Activated CD4-positive, alpha-beta T cell treated with anti-CD3 and anti-CD28 coated beads, Interleukin-2, amount 50 U/mL, for 48 hours (primary cell): ENCODE measurements at regions not wholly inside any gene's neighbourhood (a gene's known extent, or its start where the extent isn't known, plus 50 kb on each side); places are given as distances from the start of the nearest gene placed in this dataset.
"Not testable (repeated sequence)": the region's sequence is repeated elsewhere in the genome, so short reads cannot be mapped to it uniquely, and the experiment has no call there.

Source experiments
- DNase-seq, 2 experiments: peaks; one replicate each; pipeline ENCODE4 v3.0.0-alpha.2; 2020

DNA sequence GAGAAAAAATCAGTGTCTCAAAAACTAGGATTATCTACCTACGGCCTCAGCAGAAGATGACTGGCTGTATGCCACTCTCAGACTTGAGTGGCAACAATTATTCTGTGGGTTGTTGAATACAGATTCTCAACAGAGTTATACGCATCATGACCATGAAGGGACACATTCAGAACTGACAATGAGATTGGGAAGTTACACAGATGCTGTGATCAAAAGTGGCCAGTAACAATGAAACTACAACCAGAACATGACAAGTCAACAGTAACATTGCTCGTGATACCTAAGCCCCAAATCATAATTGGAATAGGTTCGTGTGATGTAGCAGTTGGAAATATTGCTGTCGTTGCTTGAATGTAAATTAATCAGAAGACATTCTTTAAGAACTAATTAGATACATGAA is 957.5 kb upstream of the CDH9 start:
- DNase-seq: no peak

DNA sequence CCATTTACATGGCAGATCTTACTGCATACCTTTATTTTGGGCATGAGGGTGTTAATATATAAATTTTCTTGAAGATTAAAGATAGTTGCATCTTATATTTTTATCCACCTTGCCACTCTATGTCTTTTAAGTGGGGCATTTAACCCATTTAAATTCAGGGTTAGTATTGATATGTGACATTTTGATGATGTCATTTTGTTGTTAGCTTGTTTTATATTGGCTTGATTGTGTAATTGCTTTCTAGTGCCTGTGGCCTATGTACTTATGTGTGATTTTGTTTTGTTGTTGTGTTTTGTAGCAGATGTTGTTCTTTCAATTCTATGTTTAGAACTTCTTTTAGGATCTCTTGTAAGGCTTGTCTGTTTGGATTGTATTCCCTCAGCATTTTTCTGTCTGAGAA is 939.9 kb upstream of the CDH9 start:
- no peak for DNase-seq

DNA sequence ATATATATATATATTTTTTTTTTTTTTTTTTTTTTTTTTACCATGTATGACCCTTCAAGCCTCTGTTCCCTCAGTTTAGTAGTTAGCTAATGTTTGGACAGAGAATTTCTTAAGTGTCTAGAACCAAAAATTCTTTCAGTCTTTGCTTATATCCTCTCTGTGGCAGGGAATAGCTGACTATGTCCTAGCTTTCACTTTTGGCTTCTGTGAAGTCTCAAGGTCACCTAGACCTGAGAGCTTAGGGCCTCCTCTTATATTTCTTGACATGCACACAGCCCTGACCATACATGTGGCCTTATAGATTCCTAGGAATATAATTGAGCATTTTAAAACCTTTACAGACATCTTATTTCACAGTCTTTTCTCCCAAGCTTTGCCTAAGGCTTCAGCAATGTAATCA is 930.8 kb upstream of the CDH9 start:
- no peak for DNase-seq

DNA sequence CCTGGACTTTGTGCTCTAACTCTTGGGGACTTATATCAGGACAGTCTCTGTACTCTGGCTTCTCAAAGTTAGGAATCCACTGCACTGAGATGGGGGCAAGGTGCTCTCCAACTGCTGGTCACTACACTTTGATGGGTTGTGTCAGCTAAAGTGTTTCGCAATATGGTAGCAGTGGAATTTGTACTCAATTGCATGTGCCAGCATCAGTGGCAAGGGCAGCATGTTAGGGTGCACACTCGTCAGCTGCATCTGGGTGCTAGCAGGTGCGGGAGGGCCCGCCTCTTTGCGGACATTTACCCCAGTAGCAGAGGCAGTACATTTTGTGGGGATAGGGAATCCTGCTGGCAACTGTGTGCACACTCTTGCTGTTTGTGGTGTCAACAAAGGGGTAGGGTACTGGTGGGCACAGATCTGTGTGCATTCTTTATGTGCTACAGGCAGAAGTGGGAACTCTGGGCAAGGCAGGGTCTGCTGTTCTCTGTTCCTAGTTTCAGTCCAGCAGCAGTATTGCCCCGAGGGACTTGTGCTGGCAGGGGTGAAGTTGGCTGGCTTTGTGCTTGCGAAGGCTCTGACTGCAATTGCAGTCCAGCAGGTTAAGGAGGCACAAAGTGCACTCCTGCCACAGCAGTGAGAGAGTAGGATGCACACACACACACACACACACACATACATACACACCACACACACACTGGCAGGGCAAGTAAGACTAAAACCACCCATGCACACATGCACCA is 924.8 kb upstream of the CDH9 start:
- DNase-seq: no peak

DNA sequence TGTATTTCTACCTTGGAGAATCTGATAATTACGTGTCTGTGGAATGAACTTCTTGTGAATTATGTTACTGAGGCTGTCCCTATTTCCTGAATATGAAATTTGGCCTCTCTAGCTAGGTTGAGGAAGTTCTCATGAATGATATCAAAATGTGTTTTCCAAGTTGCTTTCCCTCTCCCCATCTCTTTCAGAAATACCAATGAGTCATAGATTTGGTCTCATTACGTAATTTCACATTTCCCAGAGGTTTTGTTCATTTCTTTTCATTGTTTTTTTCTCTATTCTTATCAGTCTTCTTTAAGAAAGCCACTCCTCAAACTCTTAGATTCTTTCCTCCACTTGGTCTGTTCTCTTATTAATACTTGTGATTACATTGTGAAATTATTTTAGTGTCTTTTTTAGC is 923.8 kb upstream of the CDH9 start:
- DNase-seq: no peak

DNA sequence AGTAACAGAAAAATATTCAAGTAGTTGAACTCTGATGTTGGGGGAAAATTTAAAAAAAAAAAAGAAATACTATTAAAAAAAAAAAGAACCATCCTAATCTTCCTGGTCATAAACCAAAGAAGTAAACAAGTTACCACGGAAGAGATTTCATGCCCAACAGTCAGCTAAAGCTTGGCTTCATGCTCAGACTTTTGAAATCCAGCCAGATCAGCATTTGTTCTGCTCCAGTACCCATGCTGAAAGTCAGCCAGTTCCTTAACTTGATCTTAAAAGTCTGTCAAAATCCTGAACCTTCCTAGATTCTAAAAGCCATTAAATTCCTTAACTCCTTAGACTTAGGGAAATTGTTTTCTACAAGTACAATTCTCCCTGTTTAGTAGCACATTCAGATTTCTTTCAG is 908.7 kb upstream of the CDH9 start:
- no peak for DNase-seq

DNA sequence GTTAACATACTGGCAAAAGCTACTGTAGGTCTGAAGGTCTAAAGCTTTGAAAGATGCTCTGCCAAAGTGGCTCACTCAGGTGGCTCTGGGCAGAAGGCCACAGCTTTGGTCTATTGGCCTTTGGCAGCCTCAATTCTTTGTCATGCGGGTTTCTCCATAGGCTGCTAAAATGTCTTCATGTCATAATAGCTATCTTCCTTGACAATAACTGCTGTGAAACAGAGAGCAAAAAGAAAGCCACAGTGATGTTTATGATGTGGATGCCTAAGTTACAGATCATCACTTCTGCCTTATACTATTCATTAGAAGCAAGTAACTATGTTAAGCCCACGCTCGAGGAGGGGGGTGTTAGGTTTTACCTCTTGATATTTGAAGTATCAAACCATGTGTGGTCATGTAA is 906.1 kb upstream of the CDH9 start:
- no peak for DNase-seq

DNA sequence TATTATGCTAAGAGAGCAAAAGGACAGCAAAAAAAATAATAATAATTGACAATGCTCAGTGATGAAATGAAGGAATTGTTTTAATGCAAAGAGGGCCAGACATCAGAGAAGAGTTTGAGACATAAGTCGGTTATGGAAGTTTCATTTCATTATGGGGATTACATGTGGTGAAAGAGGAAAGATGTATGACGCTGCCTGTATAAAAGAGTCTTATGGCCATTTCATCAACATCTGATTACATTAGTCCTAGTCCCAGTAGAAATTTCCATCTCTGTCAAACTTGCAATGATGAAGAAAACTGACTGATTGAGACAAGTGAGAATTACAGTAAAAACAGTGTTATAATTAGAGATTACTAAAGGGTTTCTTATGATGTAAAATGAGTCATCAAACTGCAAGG is 900.6 kb upstream of the CDH9 start:
- DNase-seq: no peak

DNA sequence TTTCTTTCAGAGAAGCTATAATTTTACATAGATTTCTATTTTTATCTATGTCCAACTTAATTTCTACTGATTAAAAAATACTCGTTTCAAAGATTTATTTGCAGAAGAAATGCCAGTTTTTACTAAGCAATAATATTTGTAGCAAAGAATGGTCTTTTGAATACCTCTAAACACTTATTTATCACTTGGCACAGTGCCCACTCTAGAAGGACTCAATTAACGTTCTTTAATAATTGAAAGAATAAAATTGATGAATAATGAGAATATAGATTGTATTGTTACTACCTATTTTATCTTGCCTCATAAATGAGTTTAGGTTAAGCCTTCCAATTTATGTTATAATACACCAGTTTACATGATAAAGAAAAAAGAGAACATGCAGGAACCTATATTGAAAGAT is 889.7 kb upstream of the CDH9 start:
- DNase-seq: no peak

DNA sequence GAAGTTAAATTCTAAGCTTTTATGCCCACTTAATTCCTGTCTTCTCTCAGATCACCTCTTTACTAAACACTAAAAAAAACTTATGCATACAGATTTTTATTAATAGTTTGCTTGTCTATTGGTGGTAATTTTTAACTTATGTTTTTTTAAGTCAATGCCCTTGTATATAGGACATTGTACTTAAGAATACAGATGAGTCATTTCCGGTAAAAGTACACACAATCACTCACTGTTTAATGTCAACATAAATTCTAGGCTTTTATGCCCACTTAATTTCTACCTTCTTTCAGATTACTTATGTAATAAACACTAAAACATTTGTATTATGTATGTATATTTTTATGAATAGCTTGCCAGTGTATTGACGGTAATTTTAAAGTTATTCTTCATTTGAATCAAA is 872.8 kb upstream of the CDH9 start:
- DNase-seq: no peak

DNA sequence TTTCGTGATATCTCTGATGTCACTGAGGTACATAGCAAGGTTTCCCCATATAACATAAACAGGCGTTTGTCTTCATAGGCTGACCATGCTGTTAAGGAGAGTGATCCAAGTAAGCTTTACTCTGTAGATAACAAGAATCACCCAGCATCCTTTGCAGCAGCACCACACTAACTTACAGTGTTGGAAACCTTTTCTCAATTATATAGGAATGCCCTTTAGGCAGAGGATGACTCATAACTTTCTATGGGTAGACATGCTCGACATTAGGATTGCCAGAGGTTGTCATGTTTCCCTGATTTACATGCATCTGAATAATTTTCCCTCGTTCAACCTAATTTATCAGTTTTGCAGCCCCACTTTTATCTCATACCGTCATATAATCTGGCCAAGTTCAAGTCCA is 870.0 kb upstream of the CDH9 start:
- no peak for DNase-seq

DNA sequence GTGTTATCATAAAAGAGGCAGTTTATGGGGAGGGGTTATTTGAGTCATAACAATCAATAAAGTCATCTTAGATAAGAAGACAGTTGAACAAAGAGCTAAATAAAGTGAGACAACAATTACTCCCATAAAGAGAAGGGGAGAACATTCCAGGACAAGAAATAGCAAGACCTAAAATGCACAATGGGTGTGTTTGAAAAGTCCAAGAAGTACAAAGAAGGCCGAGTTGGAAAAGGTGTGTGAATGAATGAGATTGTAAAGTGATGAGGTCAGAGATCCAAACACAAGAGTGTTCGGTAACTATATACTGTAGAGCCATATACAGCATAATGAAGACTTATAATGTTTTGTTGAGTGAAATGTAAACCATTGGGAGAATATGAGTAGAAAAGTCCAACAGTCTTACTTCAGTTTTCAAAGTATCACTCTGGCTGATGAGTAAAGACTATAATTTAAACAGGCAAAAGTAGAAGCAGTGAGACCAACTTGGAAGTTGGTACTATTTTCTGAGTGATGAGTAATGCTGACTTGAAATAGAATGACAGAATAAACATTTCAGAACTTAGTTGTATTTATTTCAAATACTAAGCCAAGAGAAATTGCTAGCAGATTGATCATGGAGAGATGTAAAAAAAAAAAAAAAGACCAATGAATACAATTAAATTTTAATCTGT is 868.7 kb upstream of the CDH9 start:
- DNase-seq: no peak

DNA sequence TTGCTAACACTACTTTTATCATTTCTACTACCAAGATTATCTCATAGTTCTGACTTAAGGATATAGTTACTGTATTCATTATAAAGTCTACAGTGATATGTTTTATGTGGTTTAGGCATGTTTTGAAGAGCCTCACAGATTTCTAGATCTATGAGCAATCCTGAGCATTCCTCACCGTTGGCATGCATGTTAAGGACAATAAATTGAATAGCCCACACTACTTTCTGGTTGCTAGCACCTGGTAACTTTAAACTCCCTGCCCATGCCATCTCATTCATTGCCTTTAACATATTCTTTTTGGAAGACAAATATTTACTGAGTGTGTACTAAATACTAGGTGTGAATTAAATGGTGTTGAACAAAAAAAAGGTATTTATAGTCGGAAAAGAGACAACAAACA is 868.1 kb upstream of the CDH9 start:
- no peak for DNase-seq

DNA sequence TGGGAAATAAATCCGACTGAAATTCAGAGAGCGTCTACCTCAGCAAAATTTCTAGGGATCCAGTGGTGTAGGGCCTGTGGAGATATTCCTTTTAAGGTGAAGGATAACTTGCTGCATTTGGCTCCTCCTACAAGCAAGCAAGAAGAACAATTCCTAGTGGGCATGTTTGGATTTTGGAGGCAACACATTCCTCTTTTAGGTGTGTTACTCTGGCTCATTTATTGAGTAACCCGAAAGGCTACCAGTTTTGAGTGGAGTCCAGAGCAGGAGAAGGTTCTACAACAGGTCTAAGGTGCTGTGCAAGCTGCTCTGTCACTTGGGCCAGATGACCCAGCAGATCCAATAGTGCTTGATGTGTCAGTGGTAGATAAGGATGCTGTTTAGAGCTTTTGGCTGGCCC is 862.4 kb upstream of the CDH9 start:
- no peak for DNase-seq

DNA sequence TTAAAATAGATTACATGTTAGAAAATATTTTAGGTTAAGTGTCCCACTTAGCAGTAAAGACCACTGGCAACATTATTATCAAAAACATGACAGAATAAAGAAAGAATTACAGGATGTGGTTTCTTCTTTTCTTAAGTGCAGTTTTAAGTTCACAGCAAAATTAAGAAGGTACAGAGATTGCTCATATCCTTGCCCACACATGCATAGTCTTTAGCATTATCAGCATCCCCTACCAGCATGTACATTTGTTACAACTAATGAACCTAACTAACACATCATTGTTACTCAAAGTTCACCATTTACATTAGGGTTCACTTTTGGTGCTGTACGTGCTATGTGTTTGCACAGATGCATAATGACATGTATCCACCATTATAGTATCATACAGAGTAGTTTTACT is 837.7 kb upstream of the CDH9 start:
- DNase-seq: no peak

DNA sequence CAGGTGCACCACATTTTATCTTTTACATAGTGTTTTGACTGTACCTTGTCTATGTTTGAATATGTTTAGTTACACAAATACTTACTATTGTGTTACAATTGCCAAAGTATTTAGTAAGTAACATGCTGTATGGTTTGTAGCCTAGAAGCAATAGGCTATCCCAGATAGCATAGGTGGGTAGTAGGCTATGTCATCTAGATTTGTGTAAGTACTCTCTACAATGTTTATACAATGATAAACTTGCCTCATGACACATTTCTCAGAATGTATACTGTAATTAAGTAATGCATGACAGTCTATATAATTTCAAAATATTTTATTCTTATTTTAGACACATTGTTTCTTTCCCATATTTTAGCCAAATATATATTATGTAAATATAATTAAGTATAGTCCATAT is 836.8 kb upstream of the CDH9 start:
- no peak for DNase-seq

DNA sequence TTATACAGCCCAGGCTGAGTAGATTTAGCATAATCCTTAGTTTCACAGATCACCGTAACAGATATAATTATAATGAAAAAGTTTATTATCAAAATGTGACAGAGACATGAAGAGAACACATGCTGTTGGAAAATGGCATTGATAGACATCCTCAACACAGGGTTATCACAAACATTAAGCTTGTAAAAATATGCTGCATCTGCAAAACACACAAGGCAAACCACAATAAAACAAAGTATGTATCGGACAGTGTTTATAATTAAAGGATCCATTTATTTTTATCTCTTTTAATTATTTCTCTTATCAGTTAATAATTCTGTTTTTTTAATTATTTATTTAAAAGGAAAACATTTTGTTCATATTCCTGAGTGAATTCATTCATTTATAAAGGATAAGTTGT is 829.9 kb upstream of the CDH9 start:
- DNase-seq: no peak

DNA sequence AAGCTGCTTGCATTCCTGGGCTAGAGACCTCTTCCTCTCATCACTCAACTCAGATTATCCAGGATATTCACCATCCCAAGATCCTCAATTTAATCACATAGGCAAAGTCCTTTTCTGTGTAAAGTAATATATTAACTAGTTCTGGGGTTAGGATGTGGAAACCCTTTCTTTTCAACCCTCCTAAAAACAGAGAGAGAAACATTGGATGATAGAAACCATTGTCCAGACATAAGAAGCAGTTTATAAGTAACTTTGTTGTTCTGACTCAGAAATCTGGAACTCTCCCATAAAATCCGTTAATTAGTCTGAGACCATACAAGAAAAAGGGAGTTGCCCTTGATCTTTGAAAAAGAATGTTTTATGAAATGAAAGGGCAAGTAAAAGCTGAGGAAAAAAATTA is 817.1 kb upstream of the CDH9 start:
- DNase-seq: no peak

DNA sequence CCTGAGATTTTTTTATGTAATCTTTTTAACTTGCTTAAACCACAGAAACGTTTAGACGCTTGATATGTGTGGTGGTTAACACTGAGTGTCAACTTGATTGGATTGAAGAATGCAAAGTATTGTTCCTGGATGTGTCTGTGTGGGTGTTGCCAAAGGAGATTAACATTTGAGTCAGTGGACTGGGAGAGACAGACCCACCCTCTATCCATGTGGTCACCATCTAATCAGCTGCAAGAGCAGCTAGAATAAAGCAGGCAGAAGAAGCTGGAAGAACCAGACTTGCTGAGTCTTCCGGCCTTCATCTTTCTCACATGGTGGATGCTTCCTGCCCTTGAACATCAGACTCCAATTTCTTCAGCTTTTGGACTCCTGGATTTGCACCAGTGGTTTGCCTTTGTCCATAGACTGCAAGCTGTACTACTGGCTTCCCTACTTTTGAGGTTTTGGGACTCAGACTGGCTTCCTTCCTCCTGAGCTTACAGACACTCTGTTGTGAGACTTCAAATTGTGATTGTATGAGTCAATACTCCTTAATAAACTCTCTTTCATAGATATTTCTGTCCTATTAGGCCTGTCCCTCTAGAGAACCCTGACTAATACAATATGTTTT is 816.0 kb upstream of the CDH9 start:
- no peak for DNase-seq

DNA sequence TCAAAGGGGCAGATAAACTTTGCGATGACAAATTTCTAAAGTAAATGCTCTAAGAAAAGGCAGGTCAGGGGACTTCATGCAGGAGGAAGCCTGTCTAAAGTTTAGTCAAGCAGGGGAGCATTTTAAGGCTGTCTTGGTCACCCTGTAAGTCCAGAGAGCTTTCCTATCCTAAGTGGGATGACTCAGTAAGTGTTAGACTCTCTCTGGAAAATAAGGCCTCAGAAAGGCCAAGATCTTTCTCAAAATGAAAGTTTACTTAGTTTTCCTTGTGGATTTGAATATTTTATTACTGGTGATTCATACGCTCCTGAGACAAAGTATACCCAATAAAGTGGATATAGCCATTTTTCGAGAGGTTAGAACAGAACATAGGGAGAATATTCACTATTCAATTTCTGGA is 806.9 kb upstream of the CDH9 start:
- no peak for DNase-seq

DNA sequence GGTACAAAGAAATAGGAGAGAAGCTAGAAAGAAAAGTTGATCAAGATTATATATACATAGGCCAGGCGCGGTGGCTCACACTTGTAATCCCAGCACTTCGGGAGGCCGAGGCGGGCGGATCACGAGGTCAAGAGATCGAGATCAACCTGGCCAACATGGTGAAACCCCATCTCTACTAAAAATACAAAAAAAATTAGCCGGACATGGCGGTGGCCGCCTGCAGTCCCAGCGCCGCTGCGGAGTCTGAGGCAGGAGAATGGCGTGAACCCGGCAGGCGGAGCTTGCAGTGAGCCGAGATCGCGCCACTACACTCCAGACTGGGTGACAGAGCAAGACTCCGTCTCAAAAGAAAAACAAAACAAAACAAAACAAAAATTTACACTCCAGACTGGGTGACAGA is 798.3 kb upstream of the CDH9 start:
- DNase-seq: not testable (repeated sequence)

DNA sequence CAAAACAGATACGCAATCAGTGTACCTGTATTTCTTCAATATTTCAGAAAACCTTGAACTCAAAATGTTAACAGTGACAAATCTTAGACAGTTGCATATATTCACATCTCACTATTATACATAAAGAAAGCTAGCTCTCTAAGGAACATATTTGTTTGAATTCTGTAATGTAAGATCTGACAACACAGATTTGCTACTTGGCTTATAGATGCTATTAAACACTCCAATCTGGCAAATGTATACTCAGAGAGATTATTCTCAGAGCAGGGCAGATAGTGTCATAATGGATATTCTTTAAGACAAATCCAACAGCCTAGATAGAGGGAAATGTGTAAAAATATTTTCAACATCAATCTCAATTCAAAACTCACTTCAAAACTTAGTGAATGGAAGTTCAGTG is 794.5 kb upstream of the CDH9 start:
- no peak for DNase-seq

DNA sequence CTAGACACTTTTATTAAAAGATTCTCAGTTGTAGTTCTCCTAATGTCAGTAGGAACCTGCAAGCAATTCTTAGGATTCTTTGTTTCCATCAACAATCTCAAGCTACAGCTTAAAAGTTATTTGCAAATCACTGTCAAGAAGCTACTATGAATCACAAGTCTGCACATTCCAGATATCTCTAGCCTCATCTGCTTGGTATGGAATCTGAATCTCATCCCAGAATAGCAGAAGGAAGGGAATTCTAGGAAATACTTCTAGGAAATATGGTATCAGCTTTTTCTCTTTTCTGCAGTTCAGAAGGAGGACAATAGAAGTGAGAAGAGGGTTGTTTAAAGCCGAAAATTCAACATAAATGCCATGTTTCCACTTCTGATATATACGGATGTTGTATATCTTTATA is 792.2 kb upstream of the CDH9 start:
- DNase-seq: no peak

DNA sequence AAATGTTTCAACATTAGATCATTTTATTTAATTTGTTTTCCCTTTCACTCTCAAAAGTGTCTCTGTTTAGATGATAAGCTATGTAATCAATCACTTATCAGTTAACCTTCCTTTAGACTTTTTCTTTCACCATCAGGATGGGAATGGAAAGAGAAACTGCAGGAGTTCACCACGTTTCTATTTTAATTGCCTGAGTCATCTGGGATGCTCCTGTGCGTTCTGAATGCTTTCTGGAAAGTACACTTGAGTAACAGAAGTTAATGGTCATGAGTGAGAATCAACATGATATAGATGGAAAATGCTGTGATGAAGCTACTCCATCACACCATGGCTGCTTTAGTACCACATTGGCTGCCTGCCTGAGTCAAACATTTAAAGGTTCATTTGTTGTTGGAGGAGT is 783.3 kb upstream of the CDH9 start:
- no peak for DNase-seq

DNA sequence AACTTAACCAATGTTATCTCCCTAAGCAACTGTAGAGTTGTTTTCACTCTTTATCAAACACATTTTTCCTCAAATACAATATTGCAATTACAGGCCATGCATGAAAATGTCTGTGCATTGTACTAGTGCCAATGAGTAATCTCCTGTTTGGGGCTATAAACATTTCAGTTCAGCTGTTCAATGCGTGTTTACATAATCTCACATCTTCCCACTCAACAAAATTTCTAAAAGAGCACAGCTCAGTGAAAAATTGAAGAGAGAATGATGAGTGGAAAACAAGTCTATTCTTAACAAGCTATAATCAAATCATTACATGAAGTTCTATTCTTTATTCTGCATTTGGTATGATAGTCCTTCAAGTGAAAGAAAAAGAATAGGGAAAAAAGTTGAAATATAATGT is 780.5 kb upstream of the CDH9 start:
- no peak for DNase-seq
